Activated CD8-positive, alpha-beta memory T cell treated with anti-CD3 and anti-CD28 coated beads, Interleukin-2, amount 50 U/mL, for 1 hour (primary cell): ENCODE measurements at regions not wholly inside any gene's neighbourhood (a gene's known extent, or its start where the extent isn't known, plus 50 kb on each side); places are given as distances from the start of the nearest gene placed in this dataset.

Experiments used
- DNase-seq: peaks from one replicate; pipeline ENCODE4 v3.0.0-alpha.2; 2020; ENCODE audit errors: extremely low read depth

DNA sequence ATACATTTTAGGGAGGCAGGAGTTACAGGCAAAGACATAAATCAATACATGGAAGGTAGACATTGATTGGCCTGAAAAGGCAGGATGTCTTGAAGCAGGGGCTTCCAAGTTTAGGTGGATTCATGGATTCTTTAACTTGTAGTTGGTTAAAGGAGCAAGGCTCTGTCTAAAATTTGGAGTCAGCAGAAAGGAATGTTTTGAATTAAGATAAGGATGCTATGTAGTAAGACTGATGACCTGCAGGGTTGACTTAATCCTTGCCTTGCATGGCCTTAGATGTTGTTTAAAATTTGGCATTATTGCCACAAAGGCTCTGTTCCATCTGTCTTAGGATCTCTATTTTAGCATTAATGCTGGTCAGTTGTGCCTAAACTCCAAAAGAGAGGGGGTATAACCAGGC lies 171.3 kb downstream of the C5orf15 start:
- no peak for DNase-seq

DNA sequence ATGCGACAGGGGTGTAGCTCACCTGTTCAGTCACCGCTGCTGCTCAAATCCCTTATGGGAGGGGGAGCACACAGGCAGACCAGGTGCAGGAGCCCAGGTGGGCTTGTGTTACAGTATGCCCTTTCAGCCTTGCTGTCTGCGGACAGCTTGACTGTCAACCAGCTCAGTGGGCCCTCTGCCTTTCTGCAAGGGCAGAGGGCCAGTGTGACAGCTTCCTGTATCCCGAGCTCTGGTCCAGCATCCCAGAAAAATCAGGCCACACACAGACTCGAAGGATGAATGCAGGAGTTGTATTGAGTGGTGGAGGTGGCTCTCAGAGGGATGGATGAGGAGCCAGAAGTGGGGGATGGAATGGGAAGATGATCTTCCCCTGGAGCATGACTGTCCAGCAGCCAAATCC lies 172.2 kb downstream of the C5orf15 start:
- DNase-seq, result no peak

DNA sequence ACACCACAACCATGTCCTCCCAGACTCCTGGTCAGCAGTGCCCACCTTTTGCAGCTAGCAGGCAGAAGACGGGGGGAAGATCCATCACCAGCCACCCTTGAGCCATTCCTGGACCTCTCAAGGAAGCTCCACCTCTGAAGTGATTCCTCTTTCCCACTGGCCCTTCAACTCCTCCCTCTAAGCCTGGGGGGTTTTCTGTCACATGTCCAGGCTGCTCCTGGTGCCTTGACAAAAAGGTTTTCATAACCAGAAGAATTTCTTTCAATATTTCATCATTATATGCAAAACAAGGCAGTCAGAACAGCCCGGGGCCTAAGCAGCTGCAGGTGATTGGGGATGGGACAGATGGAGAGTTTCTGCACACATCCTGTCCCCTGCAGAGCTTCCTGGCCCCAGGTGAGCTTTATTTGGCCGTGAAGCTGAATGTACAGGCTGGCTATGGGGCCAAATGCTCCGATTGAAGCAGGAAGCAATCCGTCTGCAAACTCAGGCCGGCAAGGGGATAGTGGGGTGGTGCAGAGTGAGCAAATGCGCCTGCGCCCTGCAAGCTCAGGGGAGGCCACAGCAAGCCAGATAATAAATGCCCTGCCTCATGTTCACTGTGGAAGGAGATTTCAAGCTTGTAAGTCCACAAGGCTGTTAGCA lies 173.5 kb downstream of the C5orf15 start:
- DNase-seq, result no peak

DNA sequence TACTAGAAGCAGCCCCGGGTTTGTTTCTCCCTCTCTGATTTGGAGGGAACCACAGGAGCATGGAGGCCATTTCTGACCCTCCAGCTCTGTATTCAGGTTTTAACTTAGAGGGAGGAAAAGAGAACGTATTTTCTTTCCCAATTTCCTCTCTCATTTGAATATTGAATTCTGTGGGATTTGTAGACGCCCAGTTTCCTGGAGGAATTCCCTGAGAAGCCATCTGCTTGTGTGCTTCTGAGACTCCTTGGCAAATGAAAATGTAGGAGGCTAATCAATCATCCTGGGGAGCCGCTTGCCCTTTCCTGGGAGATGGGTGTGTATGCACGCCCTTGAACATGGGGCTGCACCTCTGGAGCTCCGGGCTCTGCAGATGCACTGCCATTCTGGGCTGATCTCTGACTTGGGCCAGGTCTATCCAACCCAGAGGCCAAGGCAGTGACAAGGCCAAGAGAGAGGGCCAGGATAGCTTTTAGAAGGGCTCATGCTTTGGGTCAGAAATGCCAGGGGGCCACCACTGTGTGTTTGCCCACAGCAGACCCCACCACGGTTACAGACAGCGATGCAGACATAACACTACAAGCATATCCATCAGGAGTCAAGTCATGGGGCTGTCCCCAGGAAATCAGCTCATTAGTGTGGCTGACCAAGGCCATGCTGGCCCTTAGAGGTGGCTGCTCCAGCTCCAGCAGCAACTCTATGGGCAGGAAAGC lies 174.5 kb downstream of the C5orf15 start:
- DNase-seq, result no peak

DNA sequence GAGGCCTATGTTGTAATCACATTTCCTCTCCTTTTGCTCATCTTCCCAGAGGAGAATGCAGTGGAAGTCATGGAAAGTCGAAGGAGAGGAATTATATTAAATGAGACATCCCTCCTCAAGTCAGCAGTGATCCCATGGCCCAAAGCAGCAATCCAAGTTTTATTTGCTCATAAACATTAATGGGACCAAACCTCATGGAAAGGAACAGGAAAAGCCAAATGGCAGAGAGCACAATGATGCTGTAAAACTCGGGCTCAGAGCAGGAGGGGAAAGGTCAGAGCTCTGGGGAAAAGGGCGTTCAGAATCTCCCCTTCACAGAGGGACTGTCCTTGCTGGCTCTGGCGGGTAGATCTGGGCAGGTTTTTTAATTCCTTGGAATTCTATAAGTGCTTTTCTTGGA lies 175.8 kb downstream of the C5orf15 start:
- no peak for DNase-seq

DNA sequence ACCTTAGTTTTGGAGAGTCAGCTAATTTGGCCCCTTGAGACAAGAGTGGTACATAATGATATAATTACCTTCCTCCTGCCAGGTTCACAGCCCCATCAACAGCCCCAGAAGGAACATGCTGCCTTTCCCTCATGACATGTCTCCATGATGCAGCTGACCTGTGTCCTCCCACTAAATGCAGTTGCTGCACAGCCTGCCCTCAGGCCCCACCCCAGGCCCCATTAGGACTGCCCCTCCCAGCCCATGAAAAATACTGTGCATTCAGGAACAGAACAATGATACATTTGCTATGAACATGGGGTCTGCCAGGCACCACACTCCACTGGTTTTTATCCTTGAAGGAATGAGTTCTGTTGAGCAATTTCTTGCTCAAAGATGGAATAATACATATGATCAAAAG lies 176.4 kb downstream of the C5orf15 start:
- DNase-seq, result no peak

DNA sequence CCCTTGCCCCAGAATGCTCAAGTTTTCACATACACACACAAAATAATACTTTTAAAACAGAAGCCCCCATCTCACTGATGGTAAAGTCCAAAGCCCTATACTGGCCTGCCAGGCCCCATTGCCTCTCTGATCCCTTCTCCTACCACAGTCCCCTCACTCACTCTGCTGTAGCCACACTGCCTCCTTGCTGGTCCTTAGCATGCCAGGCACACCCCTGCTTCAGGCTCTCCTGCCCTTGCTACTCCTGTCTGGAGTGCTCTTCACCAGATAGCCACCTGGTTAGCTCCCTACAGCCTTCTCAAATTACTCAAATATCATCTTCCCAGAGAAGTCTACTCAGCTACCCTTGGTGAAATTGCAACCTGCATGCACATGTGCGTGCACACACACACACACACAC lies 177.5 kb downstream of the C5orf15 start:
- no peak for DNase-seq

DNA sequence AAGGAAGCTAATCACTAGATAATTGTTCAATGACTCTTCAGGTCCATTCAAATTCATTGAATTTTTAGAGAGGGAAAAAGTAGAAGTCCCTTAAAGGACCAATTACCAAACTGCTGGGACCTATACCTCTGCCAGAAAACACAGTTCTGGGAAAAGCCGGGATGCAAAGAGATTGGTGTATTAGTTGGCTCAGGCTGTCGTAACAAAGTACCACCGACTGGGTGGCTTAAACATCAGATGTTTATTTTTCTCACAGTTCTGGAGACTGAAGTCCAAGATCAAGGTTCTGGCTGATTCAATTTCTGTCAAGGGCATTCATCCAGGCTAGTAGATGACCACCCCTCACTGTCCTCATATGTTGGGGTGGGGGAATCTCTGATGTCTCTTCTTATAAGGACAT lies 177.1 kb upstream of the FSTL4 start:
- no peak for DNase-seq

DNA sequence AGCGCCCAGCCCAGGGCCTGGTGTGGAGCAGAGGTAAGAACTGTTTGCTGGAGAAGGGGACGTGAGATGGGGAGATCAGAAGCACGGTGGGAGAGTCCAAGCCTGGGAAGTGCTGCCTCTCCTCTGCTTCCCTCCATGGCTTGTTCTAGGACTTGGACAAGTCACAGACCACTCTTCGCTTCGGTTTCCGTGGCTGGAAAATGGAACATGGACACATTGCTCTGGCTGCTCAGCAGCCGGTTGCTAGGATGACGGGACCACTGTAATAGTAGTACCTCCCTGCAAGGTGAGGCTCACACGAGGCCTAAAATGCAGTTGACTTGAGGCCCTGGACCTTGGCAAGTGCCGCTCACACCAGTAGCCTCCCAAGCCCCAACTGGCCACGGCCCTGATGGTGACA lies 175.8 kb upstream of the FSTL4 start:
- DNase-seq, result no peak

DNA sequence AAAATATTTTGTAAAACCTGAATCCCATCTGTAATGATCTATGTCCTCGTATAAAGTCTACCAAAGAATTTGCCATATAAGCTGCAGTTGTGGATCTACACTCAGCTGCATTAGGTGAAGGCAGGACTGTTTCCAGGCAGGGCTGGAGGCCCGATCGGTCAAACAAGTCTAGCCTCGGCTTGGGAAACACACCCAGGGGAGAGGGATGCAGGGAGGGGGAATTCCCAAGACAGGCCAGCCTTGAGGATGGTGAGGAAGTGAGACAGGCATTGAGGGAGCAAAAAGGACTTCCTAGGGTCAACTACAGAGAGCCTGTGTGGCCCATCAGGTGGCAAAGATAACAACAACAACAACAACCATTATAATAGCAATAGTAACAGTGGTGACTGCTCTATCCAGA lies 174.1 kb upstream of the FSTL4 start:
- DNase-seq, result no peak

DNA sequence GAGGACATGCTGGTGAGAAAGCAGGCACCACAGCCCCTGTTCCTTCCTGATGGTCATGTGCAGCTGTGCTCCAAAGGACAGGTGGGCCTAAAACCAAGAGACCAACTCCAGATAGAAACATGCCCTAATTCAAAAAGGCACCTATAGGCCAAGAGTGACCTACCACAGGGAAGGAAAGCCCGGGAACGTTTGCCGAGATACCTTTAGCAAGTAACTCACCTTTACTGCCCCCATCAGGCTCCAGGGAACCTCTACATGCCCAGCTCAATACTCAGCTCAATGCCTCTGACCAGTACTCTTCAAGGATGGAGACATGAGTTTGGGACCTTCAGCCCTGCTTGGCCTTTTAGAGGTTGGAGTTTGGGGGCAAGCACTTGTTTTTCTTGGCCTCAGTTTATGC lies 172.8 kb upstream of the FSTL4 start:
- no peak for DNase-seq

DNA sequence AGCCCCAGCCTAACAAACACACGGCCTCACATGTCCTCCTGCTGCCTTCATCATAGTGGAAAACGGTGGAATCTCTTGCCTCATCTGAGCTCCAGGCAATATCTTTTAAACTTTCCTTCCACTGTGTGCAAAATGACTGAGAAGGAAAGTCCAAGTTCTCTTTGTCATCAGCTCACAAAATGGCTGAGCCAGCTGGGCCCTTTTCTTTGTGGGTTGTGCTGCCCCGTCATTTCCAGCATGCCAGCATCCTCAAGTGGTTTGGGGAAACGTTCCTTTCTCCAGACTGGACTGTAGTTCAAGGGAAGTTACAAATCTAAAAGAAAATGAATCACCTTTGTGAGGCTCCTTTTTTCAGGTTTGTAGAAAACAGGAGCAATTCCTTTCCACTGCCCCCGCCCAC lies 171.1 kb upstream of the FSTL4 start:
- DNase-seq, result no peak

DNA sequence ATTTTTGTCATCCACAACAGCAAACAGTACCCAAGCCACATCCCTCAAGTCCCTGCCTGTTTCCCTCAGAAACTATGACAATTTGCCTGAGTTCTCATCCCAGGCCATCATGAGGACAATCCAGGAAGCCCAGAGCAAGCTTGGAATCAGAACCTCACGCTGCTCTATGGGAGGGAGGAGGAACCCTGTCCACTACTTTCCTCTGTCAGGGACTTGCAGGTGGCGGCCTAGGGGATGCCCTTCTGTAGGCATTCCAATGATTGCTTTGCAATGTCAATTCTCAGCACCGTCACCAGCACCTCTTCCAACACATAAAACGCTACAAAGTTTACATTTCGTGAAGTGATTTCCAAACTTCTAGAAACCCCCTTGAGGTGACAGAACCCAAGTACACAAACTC lies 170.4 kb upstream of the FSTL4 start:
- DNase-seq, result no peak

DNA sequence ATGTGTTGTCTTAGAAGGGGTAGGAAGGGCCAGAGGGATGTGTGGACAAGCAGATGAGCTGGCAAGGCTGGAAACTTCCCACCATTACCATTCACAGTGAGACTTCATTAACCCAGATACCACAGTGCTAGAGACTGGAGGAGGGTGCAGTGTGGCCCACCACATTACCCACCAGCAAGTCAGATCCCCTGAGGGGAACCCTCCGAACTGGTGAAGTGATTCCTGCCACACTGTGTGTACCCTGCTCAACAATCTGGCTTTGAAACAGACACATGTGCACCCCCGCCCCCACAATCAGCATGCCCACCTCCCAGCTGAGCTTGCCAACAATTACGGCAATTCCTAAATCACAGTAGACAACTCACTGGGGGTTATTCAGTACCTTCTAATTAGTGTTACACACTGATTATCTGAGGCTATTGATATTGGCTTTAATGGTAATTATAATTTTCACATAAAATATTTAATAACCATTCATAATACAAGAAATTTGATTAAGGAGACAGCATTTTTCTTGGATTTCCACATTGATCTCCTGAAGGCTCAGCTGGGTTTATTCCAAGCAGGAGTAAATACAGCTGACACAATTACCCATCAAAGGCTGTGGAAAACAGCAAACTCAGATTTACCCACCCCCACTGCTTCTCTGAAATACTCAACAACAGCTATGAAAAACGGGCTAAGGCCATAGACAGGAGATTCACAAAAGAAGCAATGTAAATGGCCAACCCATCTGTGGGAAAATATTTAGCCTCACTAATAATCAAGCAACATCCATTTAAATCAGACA lies 169.3 kb upstream of the FSTL4 start:
- no peak for DNase-seq

DNA sequence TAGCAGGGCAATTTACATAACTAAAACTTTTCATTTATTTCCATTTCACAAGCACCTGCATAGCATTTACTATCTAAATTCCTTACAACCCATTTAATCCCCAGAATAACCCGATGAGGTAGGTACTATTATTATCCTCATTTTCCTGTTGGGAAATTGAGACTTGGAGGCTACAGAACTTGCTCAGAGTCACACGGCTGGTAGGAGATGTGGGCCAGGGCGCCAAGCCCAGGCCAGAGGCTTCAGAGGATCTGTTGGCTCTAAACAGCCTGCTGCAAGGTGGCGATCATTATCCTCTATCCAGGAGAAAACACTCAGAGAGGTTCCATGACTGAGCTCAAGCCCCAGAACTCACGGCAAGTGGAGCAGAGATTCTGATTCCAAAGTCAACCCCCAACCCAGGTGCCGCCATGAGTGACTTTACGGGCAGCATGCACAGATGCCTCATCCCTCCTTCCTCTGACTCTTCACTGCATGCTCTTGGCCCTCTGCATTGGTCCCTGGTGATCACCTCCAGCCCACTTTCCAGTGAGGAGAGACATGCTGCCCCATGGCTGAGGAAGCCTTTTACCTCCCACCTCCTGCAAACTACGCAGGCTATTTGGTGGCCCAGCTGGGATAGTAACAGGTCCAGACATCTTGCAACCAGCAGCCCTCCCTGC lies 168.4 kb upstream of the FSTL4 start:
- no peak for DNase-seq

DNA sequence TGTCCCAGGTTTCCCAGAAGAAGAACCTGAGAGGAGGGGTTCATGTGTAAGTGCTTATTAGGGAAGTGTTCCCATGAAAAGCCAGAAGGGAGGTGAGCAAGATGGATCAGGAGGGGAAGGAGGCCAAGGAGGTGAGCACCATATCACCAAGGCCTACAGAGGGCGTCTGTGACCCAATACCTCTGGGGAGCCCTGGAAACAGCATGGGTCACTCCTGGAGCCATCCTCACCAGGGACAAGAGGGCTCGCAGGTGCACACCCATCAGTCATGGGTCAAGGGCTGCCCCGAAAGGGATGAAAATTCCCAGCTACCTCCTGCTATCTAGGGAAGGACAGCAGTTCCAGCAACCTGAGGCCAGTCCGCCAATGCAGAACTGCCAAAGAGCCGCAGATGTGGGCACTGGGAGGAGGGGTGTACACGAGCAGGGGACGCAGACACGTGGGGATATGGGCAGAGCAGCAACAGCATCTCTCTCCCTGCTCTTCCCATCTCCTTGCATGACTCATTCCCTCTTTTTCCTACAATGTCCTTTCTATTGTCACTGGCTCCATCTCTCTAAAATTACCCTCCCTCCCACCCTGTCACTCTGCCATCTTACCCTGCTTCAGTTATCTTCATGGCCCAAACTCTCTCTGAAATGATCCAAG lies 167.6 kb upstream of the FSTL4 start:
- no peak for DNase-seq

DNA sequence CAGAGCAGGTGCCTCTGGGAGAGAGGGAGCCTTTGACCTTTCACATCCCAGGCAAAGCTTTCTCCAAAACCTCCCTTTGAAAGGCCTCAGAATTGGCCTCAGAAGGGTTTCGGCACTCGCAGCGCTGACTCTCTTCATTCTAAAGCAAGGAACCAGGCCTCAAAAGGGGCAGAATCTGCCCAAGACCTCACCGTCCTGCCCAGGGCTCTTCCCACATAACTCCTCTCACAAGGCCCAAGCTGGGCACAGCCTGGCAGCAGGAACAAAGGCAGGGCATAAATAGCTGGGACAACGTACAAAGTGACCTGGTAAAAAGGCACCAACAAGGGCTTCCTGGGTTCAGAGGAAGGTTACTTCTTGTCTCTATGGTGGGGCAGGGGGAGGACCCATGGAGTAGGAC lies 166.3 kb upstream of the FSTL4 start:
- DNase-seq, result no peak

DNA sequence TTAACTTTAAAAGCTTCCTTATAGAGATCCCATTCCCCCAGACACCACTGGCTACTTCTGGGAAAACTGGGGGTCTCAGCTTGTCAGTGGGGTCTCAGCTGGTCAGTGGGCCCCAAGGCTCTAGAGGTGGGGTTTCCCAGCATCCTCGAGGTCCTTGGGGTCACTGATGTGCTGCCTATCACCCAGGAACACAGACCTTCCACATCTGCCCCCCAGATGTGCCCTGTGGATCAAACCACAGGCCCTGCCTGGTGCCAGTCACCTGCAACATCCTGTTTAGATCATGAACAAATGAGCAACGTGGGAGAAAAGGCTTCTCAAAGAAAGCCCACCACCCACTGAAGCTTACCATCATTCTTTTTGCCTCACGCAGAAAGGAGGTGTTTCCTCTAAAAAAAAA lies 165.6 kb upstream of the FSTL4 start:
- no peak for DNase-seq

DNA sequence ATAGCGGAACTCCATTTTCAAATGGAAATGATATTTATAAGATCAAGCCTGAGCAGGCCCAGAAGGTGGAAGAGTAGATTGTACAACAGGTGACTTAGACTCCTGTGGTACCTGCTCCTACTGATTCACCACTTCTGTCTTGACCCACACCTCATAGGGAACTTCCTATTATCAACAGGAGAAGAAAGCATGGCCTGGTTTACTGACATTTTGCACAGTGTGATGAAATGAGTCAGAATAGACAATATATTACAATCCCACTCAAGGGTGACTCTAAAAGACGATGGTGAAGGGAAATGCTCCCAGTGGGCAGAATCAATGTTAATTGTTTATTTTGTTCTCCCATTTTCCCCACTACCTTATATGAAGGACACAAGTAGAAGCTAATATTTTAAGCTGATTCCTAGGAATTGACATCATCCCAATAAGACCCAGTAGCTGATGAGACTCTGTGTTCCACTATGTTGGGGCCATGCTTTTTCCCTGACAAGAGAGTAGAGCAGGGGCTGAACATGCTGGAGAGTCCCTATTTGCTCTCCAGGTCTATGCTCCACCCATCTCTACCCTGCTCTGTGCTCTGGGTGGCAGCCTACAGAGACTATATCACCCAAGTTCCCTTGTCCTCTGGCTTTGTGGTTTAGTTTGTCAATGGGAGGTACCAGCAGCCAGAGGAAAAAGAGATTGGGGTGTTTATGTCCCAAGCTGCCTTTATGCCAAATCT lies 163.4 kb upstream of the FSTL4 start:
- no peak for DNase-seq

DNA sequence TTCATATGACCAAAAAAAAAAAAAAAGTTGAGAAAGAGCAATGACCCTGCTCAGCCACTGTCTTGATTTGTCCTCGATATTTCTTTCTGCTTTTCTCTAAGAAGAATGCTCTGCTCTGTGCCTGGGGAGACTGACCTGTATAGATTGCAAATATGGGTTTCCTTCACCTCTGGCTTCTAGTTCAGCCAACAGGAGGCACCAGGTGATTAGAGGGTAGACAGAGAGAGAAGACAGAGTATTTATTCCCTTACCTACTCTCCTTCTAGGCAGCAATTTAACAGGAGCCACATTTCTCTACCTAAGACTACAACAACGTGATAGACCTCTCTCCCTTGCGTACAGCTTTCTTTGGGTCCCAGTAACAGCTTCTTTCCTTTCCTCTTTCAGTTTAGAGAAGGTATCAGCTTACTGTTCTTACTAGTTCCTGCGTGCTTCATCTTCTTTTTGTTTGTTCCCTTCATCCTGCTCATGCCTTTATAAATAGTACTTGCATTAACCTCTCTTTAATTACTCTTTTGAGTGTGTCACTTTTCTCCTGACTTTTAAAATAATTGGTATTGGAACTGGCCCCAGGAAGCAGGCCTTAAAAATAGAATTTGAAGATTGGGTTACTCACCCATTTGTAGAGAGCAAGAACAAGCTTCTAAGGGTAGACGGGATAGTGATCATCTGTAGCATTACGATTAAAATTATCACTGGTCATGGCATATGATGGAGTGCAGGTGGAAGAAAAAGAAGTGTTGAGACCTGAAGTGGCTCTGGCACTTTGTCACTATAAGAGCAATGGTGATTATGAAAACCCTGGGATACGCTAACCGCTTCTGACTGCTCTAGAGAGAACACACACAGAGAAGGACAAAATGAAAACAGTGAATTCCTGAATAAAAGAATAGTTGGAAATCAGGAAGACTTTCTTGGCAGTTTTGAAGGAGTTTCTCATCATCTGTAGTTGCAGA lies 161.2 kb upstream of the FSTL4 start:
- DNase-seq, result no peak
